Natural killer cell (primary cell): ENCODE measurements at regions not wholly inside any gene's neighbourhood (a gene's known extent, or its start where the extent isn't known, plus 50 kb on each side); places are given as distances from the start of the nearest gene placed in this dataset.
"Not testable (repeated sequence)": the region's sequence is repeated elsewhere in the genome, so short reads cannot be mapped to it uniquely, and the experiment has no call there.

Experiments
- ATAC-seq, 3 donors: fragments of 150-1000 bp in 2 of 3; fragments of 200-7000 bp in 1 of 3; cut with Tn5 transposase; 1 replicate in 1 of 3; 2 replicates in 2 of 3; pipeline ENCODE4 v1.10.0; 2021; ENCODE audit warnings: mild to moderate bottlenecking in 2 of 3, moderate library complexity in 2 of 3
- DNase-seq, 2 donors: peaks; one replicate each; pipeline versions ENCODE4 v3.0.0 to v3.0.0-alpha.2; 2013 to 2021; ENCODE audit warnings: mixed read lengths in 1 of 2
- H3K27ac ChIP-seq: one replicate; pipeline ENCODE4 v1.5.1; 2013; ENCODE audit warnings: mild to moderate bottlenecking, low read length
- H3K27me3 ChIP-seq: one replicate; pipeline ENCODE4 v1.6.1; 2013; ENCODE audit warnings: low read length; ENCODE audit not compliant: control insufficient read depth, insufficient read depth
- H3K36me3 ChIP-seq: one replicate; pipeline ENCODE4 v1.6.1; 2013; ENCODE audit warnings: low read length; ENCODE audit not compliant: control insufficient read depth, insufficient read depth
- H3K4me1 ChIP-seq: one replicate; pipeline ENCODE4 v1.6.1; 2013; ENCODE audit warnings: low read length; ENCODE audit not compliant: control insufficient read depth, insufficient read depth
- H3K4me3 ChIP-seq: one replicate; pipeline ENCODE4 v1.5.1; 2013; ENCODE audit warnings: low read length
- H3K9me3 ChIP-seq: one replicate; pipeline ENCODE4 v1.6.1; 2013; ENCODE audit warnings: low read length; ENCODE audit not compliant: control insufficient read depth, insufficient read depth
- H3K27ac Mint-ChIP-seq, 2 donors: one replicate each; pipeline ENCODE4 v1.8.0; 2022; ENCODE audit warnings: mild to moderate bottlenecking in 2 of 2, mixed read lengths in 2 of 2, moderate library complexity in 1 of 2
- H3K27me3 Mint-ChIP-seq, 2 donors: one replicate each; pipeline ENCODE4 v1.8.0; 2022; ENCODE audit warnings: low read depth in 2 of 2, mixed read lengths in 2 of 2
- H3K36me3 Mint-ChIP-seq: one replicate; pipeline ENCODE4 v1.8.0; 2022; ENCODE audit warnings: mixed read lengths
- H3K4me1 Mint-ChIP-seq, 2 donors: one replicate each; pipeline ENCODE4 v1.8.0; 2022; ENCODE audit warnings: mixed read lengths in 2 of 2
- H3K4me3 Mint-ChIP-seq: one replicate; pipeline ENCODE4 v1.8.0; 2022; ENCODE audit warnings: mild to moderate bottlenecking, moderate library complexity, mixed read lengths
- H3K9me3 Mint-ChIP-seq, 2 donors: one replicate each; pipeline ENCODE4 v1.8.0; 2022; ENCODE audit warnings: mixed read lengths in 2 of 2
- WGBS: methylation state at CpG from one replicate; pipeline ENCODE4 v1.1.7; 2013; ENCODE audit warnings: missing lambda C conversion rate; ENCODE audit not compliant: insufficient coverage; 5-methylcytosine and 5-hydroxymethylcytosine counted together
- intact Hi-C: fragments of 100-400 bp; cut with micrococcal nuclease; formaldehyde crosslinking; loops from one replicate; pipeline ENCODE4 v1.14.2; 2022

- H3K27me3 ChIP-seq, H3K36me3 Mint-ChIP-seq, DNase-seq, H3K4me3 Mint-ChIP-seq, H3K4me1 Mint-ChIP-seq, H3K9me3 Mint-ChIP-seq, intact Hi-C loops, ATAC-seq, H3K27ac Mint-ChIP-seq, H3K9me3 ChIP-seq, H3K36me3 ChIP-seq, H3K4me1 ChIP-seq, H3K4me3 ChIP-seq, H3K27ac ChIP-seq, H3K27me3 Mint-ChIP-seq: not testable (repeated sequence)
- WGBS, result no CpG with 5 or more reads among the region's 15 CpGs
Observed at GRCh38 chr21:5089399-5090089, 5431.8 kb upstream of the TPTE start.

- not testable (repeated sequence) for ATAC-seq, H3K27ac ChIP-seq
- whole genome bisulfite sequencing, result 94% methylated on average over 11 of the region's 34 CpGs
Observed at GRCh38 chr21:5090132-5091079, 5431.0 kb upstream of the TPTE start.

GRCh38 chr21:5091274-5091673 lies 5430.1 kb upstream of the TPTE start:
- not testable (repeated sequence) for H3K4me3 Mint-ChIP-seq, H3K36me3 Mint-ChIP-seq, H3K27ac Mint-ChIP-seq

More at GRCh38 chr21:5090132-5091079, 5431.0 kb upstream of the TPTE start:
- H3K27me3 ChIP-seq, intact Hi-C loops, H3K4me1 ChIP-seq, H3K36me3 ChIP-seq, H3K27ac Mint-ChIP-seq, H3K27me3 Mint-ChIP-seq, H3K36me3 Mint-ChIP-seq, H3K9me3 ChIP-seq, H3K4me3 Mint-ChIP-seq, H3K9me3 Mint-ChIP-seq, DNase-seq, H3K4me3 ChIP-seq, H3K4me1 Mint-ChIP-seq: not testable (repeated sequence)

DNA sequence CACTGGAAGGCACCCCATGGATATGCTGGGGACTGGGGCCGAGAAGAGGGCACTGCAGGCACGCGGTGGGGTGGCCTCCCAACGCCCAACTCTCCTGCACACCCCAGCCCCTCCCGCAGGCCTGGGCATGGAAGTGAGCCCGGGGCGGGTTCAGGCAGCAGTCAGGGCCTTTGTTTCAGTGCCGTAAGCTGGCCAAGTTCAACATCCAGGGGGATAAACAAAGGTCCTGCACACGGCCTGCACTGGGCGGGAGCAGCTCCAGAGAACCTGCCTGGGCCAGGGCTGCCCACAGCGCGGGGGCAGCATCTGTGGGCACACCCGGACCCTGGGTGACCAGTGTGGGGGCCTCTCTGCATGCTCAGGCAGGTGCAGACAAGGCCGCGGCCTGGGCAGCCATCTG lies 5425.8 kb upstream of the TPTE start:
- H3K27me3 Mint-ChIP-seq, intact Hi-C loops, ATAC-seq, H3K27ac Mint-ChIP-seq, H3K36me3 Mint-ChIP-seq, H3K27ac ChIP-seq, H3K4me1 ChIP-seq, H3K27me3 ChIP-seq, H3K9me3 ChIP-seq, H3K9me3 Mint-ChIP-seq, H3K4me3 Mint-ChIP-seq, H3K36me3 ChIP-seq, H3K4me1 Mint-ChIP-seq, DNase-seq, H3K4me3 ChIP-seq: not testable (repeated sequence)
- whole genome bisulfite sequencing, result 70% methylated on average over 2 of the region's 15 CpGs

More at GRCh38 chr21:5091274-5091673, 5430.1 kb upstream of the TPTE start:
- H3K36me3 ChIP-seq, intact Hi-C loops, H3K27me3 Mint-ChIP-seq, H3K4me1 Mint-ChIP-seq, ATAC-seq, DNase-seq, H3K4me3 ChIP-seq, H3K9me3 Mint-ChIP-seq, H3K9me3 ChIP-seq, H3K27ac ChIP-seq, H3K4me1 ChIP-seq, H3K27me3 ChIP-seq: not testable (repeated sequence)
- no CpG with 5 or more reads among the region's 11 CpGs for WGBS

DNA sequence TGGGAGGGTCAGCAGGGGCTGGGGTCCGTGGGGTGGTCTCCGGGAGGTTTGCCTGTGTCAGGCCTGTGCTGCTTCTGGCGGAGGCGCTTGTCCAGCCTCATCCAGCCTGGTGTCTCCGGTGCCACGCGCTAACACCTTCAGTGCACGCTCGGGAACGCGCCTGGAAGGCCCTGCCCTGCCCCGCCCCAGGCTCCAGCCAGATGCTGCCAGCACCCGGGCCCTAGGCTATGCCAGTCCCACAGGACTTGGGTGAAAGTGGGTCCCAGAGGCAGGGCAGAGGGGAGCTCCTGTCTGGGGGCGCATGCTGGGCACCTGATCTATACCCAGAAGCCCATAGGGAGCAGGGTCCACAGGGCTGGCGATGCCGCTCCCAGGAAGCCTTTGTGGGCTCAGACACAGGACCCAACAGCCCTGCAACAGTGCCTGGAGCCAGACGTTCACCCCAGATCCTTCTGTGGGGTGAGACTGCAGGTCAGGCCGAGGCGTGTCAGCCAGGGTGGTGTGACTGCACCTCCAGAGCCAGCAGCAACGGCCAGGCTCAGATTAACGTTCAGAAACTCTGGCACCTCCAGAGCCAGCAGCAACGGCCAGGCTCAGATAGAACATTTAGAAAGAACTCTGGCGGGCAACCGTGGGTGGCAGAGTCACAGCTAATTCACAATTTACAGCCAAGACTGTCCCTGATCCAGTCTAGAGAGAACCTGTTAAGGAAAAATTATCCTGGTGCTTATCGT lies 5423.2 kb upstream of the TPTE start:
- H3K36me3 Mint-ChIP-seq, H3K27ac ChIP-seq, H3K4me3 ChIP-seq, DNase-seq, H3K4me1 ChIP-seq, ATAC-seq, H3K4me3 Mint-ChIP-seq, H3K9me3 Mint-ChIP-seq, H3K4me1 Mint-ChIP-seq, H3K36me3 ChIP-seq, H3K27me3 Mint-ChIP-seq, H3K27me3 ChIP-seq, H3K27ac Mint-ChIP-seq, intact Hi-C loops, H3K9me3 ChIP-seq: not testable (repeated sequence)
- no CpG with 5 or more reads among the region's 25 CpGs for WGBS

GRCh38 chr21:5100604-5101174 lies 5420.7 kb upstream of the TPTE start:
- H3K27me3 Mint-ChIP-seq, H3K4me3 Mint-ChIP-seq, H3K27me3 ChIP-seq, intact Hi-C loops, H3K9me3 ChIP-seq, H3K27ac ChIP-seq, H3K4me3 ChIP-seq, ATAC-seq, DNase-seq, H3K9me3 Mint-ChIP-seq, H3K27ac Mint-ChIP-seq, H3K36me3 Mint-ChIP-seq, H3K4me1 Mint-ChIP-seq, H3K36me3 ChIP-seq: not testable (repeated sequence)
- peaks cover 20% of the 10 kb centered on the region for H3K4me1 ChIP-seq
- no CpG with 5 or more reads among the region's 22 CpGs for WGBS

DNA sequence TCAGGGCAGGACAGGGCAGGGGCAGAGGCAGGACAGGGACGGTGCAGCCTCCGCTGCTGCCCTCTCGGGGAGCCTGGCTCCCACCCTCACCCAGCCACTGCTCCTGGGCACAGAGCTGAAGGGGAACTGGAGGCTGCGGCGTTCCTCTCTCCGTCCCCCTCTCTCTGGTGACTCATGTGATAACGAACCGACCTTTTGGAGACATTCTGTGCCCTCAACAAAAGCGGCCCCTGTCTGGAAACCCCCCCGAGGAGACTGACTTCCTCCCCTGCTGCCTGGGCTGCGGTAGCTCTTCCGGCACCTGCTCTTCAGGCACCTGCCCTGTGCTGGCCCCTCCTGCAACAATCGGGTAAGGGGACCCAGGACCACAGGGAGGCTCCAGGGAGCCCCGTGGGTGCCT lies 5419.6 kb upstream of the TPTE start:
- H3K36me3 Mint-ChIP-seq, H3K4me3 ChIP-seq, H3K4me1 Mint-ChIP-seq, intact Hi-C loops, H3K27ac ChIP-seq, H3K27me3 ChIP-seq, H3K9me3 ChIP-seq, H3K36me3 ChIP-seq, H3K27me3 Mint-ChIP-seq, H3K9me3 Mint-ChIP-seq: not testable (repeated sequence)
- Mint-ChIP-seq H3K27ac (peak overlapping the region; percentile 82 to 90), H3K4me3 (peak overlapping the region; percentile 72)
- ATAC-seq, result peak; percentile 92 to 97 (median 96)
- H3K4me1 ChIP-seq, result peaks cover 24% of the 10 kb centered on the region
- DNase-seq, result peak in 1 of 2 donors; percentile 61
- WGBS, result 0% methylated on average over 7 of the region's 14 CpGs
